ENCODE measurements at regions not wholly inside any gene's neighbourhood (a gene's known extent, or its start where the extent isn't known, plus 50 kb on each side); places are given as distances from the start of the nearest gene placed in this dataset.
"Not testable (repeated sequence)": the region's sequence is repeated elsewhere in the genome, so short reads cannot be mapped to it uniquely, and the experiment has no call there.

DNA sequence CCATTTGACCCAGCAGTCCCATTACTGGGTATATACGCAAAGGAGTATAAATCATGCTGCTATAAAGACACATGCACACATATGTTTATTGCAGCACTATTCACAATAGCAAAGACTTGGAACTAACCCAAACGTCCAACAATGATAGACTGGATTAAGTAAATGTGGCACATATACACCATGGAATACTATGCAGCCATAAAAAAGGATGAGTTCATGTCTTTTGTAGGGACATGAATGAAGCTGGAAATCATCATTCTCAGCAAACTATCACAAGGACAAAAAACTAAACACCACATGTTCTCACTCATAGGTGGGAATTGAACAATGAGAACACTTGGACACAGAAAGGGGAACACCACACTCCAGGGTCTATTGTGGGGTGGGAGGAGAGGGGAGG lies 168.3 kb downstream of the TENT5A start:
- H3K36me3 Mint-ChIP-seq (ENCODE audit: insufficient read depth); DNase-seq (ENCODE audit: low spot score in 2 of 2); H3K27ac Mint-ChIP-seq (ENCODE audit: low read depth); ATAC-seq (replicated peaks; ENCODE audit: extremely low read depth, poor library complexity, severe bottlenecking); H3K4me1 Mint-ChIP-seq; H3K27me3 Mint-ChIP-seq; H3K4me3 Mint-ChIP-seq: not testable (repeated sequence)
- peaks cover 35% of the 10 kb centered on the region for H3K9me3 Mint-ChIP-seq

DNA sequence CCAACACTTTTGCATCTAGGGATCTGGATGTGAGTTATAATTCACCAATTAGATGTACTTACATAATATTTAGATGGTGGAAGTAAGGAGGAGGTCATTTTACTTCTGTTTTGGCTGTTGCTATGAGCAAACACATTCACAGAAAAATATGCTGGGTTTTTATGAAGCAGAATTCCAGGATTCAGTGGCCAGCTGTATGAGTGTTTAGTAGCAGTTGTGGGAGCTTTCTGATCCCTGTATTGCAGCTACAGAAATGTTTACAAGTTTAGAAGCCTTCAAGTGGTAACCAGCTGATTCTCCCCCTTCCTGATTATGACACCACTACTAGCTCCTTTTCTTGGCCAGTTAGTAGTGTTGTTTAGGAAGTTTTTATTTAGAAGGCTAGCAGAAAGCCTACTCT lies 177.0 kb downstream of the TENT5A start:
- H3K27me3 Mint-ChIP-seq: no peaks in the 10 kb centered on the region
- peaks cover 5% of the 10 kb centered on the region for H3K9me3 Mint-ChIP-seq
- DNase-seq (ENCODE audit: low spot score in 2 of 2): no peak
- no peak overlapping the region for H3K27ac Mint-ChIP-seq (ENCODE audit: low read depth)
- no peaks in the 10 kb centered on the region for H3K4me1 Mint-ChIP-seq
- no peak overlapping the region for H3K4me3 Mint-ChIP-seq
- no peaks in the 10 kb centered on the region for H3K36me3 Mint-ChIP-seq (ENCODE audit: insufficient read depth)
- ATAC-seq (replicated peaks; ENCODE audit: extremely low read depth, poor library complexity, severe bottlenecking): no peak

DNA sequence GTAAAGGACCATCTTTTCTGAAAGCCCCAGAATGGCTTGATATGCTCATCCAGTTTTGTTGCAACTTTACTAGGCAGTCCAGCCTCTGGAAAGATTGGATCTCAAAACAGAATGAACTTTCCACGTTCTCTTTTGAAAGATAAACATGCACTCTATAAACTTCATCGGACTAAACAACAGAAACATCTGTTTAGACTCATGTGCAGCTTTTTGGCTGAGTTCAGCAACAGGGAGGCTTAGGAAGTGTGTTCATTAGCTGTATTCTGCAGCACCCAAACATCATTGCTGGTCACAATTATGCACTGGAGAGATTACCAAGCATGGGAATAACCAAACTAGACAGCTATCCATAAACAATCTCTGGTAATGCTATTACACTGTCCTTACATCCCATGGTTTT lies 180.5 kb downstream of the TENT5A start:
- H3K4me3 Mint-ChIP-seq: no peak overlapping the region
- H3K27me3 Mint-ChIP-seq: no peaks in the 10 kb centered on the region
- H3K36me3 Mint-ChIP-seq (ENCODE audit: insufficient read depth): no peaks in the 10 kb centered on the region
- peaks cover 12% of the 10 kb centered on the region for H3K9me3 Mint-ChIP-seq
- H3K4me1 Mint-ChIP-seq: no peaks in the 10 kb centered on the region
- ATAC-seq (replicated peaks; ENCODE audit: extremely low read depth, poor library complexity, severe bottlenecking) (no peak), DNase-seq (ENCODE audit: low spot score in 2 of 2) (no peak)
- H3K27ac Mint-ChIP-seq (ENCODE audit: low read depth): no peak overlapping the region

DNA sequence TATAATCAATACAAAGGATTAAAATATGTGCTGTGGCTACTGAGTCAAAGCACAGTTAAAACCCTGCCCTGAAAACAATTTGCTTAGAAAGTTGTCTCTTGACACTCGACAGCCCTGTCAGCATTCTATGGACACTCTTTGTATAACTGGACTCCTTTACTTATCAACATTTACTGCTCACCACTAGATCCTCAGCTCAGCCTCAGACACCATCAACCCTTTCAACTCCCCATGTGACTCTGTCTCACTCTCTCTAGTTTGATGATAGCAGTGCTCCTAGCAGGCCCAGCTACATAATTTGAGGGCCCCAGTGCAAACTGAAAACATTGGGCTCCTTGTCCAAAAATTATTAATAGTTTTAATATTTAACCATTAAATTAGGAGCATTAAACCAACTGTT lies 181.8 kb downstream of the TENT5A start:
- Mint-ChIP-seq H3K27me3 (no peaks in the 10 kb centered on the region), H3K4me1 (no peaks in the 10 kb centered on the region), H3K36me3 (ENCODE audit: insufficient read depth) (no peaks in the 10 kb centered on the region), H3K27ac (ENCODE audit: low read depth) (no peak overlapping the region), H3K9me3 (peaks cover 7% of the 10 kb centered on the region), H3K4me3 (no peak overlapping the region)
- ATAC-seq (replicated peaks; ENCODE audit: extremely low read depth, poor library complexity, severe bottlenecking) (no peak), DNase-seq (ENCODE audit: low spot score in 2 of 2) (no peak)

DNA sequence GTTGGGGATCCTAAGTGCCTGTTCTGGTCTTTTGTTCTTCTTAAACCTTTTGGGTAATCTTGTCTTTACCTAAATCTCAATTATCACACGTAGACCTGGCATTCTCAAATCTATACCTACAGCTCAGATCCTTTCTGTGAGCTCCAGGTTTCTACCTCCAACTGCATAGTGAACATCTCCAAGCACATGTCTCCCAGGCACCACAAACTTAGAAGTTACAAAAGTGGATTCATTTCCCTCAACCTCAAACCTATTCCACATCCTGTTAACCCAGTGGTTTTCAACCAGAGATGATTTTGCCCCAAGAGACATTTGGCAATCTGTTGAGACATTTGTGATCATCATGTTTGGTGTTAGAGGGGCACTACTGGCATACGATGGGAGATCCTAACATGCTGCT lies 183.5 kb downstream of the TENT5A start:
- Mint-ChIP-seq H3K4me3 (no peak overlapping the region), H3K9me3 (peaks cover 7% of the 10 kb centered on the region), H3K27me3 (no peaks in the 10 kb centered on the region), H3K27ac (ENCODE audit: low read depth) (no peak overlapping the region), H3K36me3 (ENCODE audit: insufficient read depth) (no peaks in the 10 kb centered on the region), H3K4me1 (no peaks in the 10 kb centered on the region)
- DNase-seq (ENCODE audit: low spot score in 2 of 2) (no peak), ATAC-seq (replicated peaks; ENCODE audit: extremely low read depth, poor library complexity, severe bottlenecking) (no peak)

DNA sequence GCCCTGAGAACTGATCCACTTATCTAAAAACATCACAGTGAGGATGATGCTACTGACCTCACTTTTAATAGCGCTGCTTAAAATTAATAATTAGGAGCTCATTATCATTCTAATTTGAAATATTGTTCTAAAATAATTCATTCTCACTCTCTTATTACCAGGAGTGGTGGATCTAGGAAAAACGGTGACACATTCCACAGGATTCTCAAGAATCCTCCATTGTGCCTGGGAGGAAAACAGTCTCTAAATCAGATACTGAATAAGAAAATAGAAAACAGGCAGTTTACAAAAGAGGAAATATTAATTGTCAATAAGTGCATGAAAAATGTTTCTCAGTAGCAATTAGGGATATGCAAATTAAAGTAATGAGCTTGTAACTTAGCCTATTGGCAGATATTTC lies 187.4 kb downstream of the TENT5A start:
- Mint-ChIP-seq H3K36me3 (ENCODE audit: insufficient read depth) (no peaks in the 10 kb centered on the region), H3K9me3 (peaks cover 12% of the 10 kb centered on the region), H3K27ac (ENCODE audit: low read depth) (no peak overlapping the region), H3K27me3 (no peaks in the 10 kb centered on the region), H3K4me3 (no peak overlapping the region), H3K4me1 (no peaks in the 10 kb centered on the region)
- no peak for ATAC-seq (replicated peaks; ENCODE audit: extremely low read depth, poor library complexity, severe bottlenecking)
- DNase-seq (ENCODE audit: low spot score in 2 of 2): no peak

DNA sequence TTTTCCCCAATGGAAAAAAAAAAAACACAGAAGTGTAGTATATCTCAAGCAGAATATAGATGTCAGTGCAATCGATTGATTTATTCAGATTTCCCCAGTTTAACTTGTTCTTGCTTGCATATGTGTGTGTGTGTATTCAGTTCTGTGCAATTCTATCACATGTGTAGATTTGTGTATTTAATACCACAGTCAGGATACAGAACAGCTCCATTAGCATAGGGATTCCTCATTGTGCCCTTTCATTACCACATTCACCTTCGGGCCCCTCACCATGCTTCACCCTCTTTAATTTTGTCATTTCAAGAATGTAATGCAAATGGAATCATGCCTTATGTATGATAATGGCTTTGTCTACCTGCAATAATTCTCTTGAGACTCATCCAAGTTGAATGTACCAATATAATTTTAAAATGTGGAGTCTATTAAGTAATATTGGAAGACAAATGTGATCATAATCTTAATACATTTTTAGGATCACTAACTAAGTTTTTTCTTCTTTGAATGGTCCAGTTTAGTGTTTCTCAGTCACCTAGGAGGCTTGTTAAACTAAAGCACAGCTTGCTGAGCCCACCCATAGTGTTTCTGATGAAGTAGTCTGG lies 187.9 kb downstream of the TENT5A start:
- ATAC-seq (replicated peaks; ENCODE audit: extremely low read depth, poor library complexity, severe bottlenecking) (no peak), DNase-seq (ENCODE audit: low spot score in 2 of 2) (no peak)
- Mint-ChIP-seq H3K27ac (ENCODE audit: low read depth) (no peak overlapping the region), H3K4me1 (no peaks in the 10 kb centered on the region), H3K27me3 (no peaks in the 10 kb centered on the region), H3K9me3 (peaks cover 9% of the 10 kb centered on the region), H3K4me3 (no peak overlapping the region), H3K36me3 (ENCODE audit: insufficient read depth) (no peaks in the 10 kb centered on the region)

DNA sequence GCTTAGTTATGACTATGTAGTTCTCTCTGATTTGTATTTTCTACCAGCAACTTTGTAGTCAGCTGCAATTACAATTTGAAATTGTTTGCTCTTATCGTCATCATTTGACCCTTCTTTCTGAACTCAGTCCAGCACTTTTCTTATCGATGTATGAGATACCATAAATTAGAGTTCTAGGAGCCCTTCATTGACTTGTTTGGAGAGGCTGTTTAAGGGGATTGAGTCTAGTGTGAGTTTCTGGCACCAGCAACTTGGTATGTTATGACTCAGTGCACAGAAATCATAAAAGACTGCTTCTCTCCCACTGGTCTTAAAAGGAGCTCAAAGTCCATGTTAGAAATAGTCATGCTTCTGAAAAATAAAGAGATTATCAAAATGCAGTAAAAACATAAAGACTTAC lies 190.3 kb downstream of the TENT5A start:
- H3K4me1 Mint-ChIP-seq: no peaks in the 10 kb centered on the region
- H3K27ac Mint-ChIP-seq (ENCODE audit: low read depth): no peak overlapping the region
- H3K4me3 Mint-ChIP-seq: no peak overlapping the region
- ATAC-seq (replicated peaks; ENCODE audit: extremely low read depth, poor library complexity, severe bottlenecking): no peak
- H3K27me3 Mint-ChIP-seq: no peaks in the 10 kb centered on the region
- DNase-seq (ENCODE audit: low spot score in 2 of 2): no peak
- no peaks in the 10 kb centered on the region for H3K36me3 Mint-ChIP-seq (ENCODE audit: insufficient read depth)
- H3K9me3 Mint-ChIP-seq: peaks cover 5% of the 10 kb centered on the region

DNA sequence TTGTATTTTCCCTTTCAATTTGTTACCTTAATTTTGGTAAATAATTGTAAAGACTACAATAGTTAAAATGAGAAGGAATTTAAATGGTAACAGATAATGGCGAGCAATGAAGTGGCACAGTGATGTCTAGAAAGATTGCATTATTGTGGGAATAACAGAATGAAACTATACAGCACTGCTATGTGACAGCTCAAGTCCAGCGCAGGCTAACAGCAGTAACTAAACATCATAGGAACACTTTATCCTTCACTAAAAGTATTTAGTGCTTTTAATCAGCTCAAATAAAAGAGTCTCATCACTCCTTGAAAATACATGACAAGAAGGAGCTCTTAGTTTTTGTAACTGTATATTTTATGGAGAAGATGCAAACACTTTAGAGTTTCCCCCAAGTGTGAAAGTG lies 190.8 kb downstream of the TENT5A start:
- H3K4me3 Mint-ChIP-seq: no peak overlapping the region
- no peak overlapping the region for H3K27ac Mint-ChIP-seq (ENCODE audit: low read depth)
- no peaks in the 10 kb centered on the region for H3K4me1 Mint-ChIP-seq
- no peak for DNase-seq (ENCODE audit: low spot score in 2 of 2)
- peaks cover 5% of the 10 kb centered on the region for H3K9me3 Mint-ChIP-seq
- no peaks in the 10 kb centered on the region for H3K36me3 Mint-ChIP-seq (ENCODE audit: insufficient read depth)
- no peaks in the 10 kb centered on the region for H3K27me3 Mint-ChIP-seq
- no peak for ATAC-seq (replicated peaks; ENCODE audit: extremely low read depth, poor library complexity, severe bottlenecking)

DNA sequence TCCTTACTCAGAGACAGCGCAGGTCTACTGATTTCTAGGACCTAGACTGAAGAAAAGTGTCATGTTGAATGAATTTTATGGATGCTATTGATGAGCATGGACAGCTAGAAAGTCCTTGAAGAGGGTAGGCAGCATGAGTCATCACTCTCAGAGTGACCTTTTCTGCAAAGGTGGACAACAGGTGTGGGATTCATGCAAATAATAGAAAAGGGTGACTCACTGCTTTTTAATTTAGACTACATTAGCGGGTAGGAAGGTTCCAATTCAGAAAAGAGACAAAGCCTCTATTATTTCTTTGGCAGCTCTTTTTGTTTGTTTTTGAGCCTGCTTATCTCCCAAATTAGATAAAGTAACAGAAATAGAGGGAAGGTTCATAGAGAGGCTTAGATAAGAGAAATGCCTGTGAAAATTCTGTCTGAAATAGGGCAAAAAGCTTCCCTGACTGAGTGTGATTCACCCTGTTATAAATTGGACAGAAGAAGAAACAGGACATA lies 191.4 kb downstream of the TENT5A start:
- Mint-ChIP-seq H3K36me3 (ENCODE audit: insufficient read depth) (no peaks in the 10 kb centered on the region), H3K9me3 (peaks cover 5% of the 10 kb centered on the region), H3K4me1 (no peaks in the 10 kb centered on the region), H3K4me3 (no peak overlapping the region), H3K27me3 (no peaks in the 10 kb centered on the region), H3K27ac (ENCODE audit: low read depth) (no peak overlapping the region)
- DNase-seq (ENCODE audit: low spot score in 2 of 2): no peak
- no peak for ATAC-seq (replicated peaks; ENCODE audit: extremely low read depth, poor library complexity, severe bottlenecking)

DNA sequence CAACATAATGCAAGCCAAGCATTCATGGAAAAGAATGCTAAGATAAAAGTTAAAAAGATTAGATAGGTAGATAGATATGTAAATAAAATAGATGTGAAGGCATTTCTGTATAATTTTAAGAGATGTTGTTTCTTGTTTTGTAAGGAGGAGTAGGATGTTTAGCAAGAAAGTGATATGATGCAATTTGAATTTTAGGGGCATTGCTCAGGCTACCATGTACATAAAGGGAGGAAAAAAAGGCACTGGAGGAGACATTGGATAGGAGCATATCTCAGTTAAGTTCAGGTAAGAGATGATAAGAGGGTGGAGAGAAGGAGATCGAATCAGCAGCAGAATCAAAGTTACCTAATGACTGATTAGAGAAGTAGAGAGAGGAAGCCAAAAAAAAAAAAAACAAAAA lies 194.7 kb downstream of the TENT5A start:
- no peaks in the 10 kb centered on the region for H3K4me1 Mint-ChIP-seq
- DNase-seq (ENCODE audit: low spot score in 2 of 2): no peak

DNA sequence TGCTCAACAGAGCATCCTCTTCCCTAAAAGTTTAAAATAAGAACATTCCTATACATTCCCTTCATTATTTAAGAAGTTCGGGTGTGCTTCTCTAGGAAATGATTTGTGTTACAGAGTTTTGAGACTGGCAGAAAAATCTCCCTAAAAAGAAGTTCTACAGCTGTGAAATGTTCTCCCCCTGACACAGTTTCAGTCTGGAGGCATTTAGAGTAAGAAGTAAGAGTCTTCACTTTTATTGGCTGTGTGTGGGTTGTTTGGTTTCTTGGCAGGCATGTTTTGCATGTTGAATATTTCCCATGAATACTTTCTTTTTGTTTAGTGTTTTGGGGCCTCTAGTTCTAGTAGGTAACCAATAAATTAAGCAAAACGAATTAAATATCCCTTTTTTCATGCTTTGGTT lies 195.9 kb downstream of the TENT5A start:
- DNase-seq (ENCODE audit: low spot score in 2 of 2) (no peak), ATAC-seq (replicated peaks; ENCODE audit: extremely low read depth, poor library complexity, severe bottlenecking) (no peak)
- H3K9me3 Mint-ChIP-seq: peaks cover 5% of the 10 kb centered on the region
- H3K27me3 Mint-ChIP-seq: no peaks in the 10 kb centered on the region
- H3K36me3 Mint-ChIP-seq (ENCODE audit: insufficient read depth): no peaks in the 10 kb centered on the region
- no peak overlapping the region for H3K4me3 Mint-ChIP-seq
- no peak overlapping the region for H3K27ac Mint-ChIP-seq (ENCODE audit: low read depth)
- no peaks in the 10 kb centered on the region for H3K4me1 Mint-ChIP-seq

More for the DNA sequence above, 194.7 kb downstream of the TENT5A start:
- Mint-ChIP-seq H3K9me3 (peaks cover 5% of the 10 kb centered on the region), H3K27me3 (no peaks in the 10 kb centered on the region), H3K4me3 (no peak overlapping the region), H3K27ac (ENCODE audit: low read depth) (no peak overlapping the region), H3K36me3 (ENCODE audit: insufficient read depth) (no peaks in the 10 kb centered on the region)
- ATAC-seq (replicated peaks; ENCODE audit: extremely low read depth, poor library complexity, severe bottlenecking): no peak

DNA sequence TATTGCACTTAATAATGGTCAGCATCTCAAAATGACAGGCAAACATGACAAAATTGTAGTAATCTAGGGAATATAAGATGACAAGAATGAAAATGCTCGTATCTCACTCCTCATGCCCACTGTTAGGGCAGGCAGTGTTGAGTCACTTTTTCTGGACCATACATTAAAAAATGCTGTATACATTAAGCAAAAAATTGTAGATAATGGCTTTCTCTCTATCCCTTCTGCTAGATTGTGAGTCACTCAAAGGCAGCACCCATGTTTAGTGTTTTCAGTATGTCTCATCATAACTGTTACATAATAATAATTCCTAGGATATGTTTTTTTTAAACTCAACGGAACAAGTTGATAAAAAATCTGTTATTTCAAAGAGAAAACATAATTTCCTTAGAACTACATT lies 199.3 kb downstream of the TENT5A start:
- Mint-ChIP-seq H3K4me1 (no peaks in the 10 kb centered on the region), H3K27ac (ENCODE audit: low read depth) (no peak overlapping the region), H3K4me3 (no peak overlapping the region), H3K27me3 (no peaks in the 10 kb centered on the region), H3K36me3 (ENCODE audit: insufficient read depth) (no peaks in the 10 kb centered on the region), H3K9me3 (no peaks in the 10 kb centered on the region)
- DNase-seq (ENCODE audit: low spot score in 2 of 2) (no peak), ATAC-seq (replicated peaks; ENCODE audit: extremely low read depth, poor library complexity, severe bottlenecking) (no peak)

DNA sequence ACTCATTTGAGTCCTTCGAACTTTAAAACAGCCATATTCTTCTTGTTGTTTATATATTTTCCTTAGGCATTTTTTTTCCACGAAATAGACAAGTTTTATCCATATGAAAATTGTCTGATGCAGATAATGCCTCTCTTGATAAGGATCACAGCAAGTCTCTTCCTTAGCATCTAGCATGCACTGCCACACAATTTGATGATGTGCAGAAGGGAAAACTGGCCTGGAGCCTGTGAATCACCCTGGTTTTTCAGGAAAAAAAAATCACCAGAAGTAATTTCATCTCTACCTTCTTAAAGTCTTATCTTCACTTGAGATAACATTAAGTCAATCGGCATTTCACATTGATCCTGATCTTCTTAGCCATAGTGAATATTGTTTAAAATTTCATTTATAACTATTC lies 199.8 kb downstream of the TENT5A start:
- DNase-seq (ENCODE audit: low spot score in 2 of 2): no peak
- H3K27me3 Mint-ChIP-seq: no peaks in the 10 kb centered on the region
- H3K4me3 Mint-ChIP-seq: no peak overlapping the region
- no peaks in the 10 kb centered on the region for H3K9me3 Mint-ChIP-seq
- ATAC-seq (replicated peaks; ENCODE audit: extremely low read depth, poor library complexity, severe bottlenecking): no peak
- no peaks in the 10 kb centered on the region for H3K4me1 Mint-ChIP-seq
- H3K36me3 Mint-ChIP-seq (ENCODE audit: insufficient read depth): no peaks in the 10 kb centered on the region
- no peak overlapping the region for H3K27ac Mint-ChIP-seq (ENCODE audit: low read depth)

All from central memory CD8-positive, alpha-beta T cell (primary cell).